Colonic mucosa (tissue), 4 donors: ENCODE measurements at regions not wholly inside any gene's neighbourhood (a gene's known extent, or its start where the extent isn't known, plus 50 kb on each side); places are given as distances from the start of the nearest gene placed in this dataset.

ENCODE experiments used
- DNase-seq: peaks from one replicate; pipeline ENCODE4 v3.0.0-alpha.2; 2020
- H3K27ac ChIP-seq: fragments of 200-600 bp; one replicate; pipeline ENCODE4 v1.8.0; 2021
- H3K27me3 ChIP-seq: fragments of 200-600 bp; one replicate; pipeline ENCODE4 v1.8.0; 2021
- H3K36me3 ChIP-seq: fragments of 200-600 bp; one replicate; pipeline ENCODE4 v1.8.0; 2021
- H3K4me1 ChIP-seq: fragments of 200-600 bp; one replicate; pipeline ENCODE4 v1.8.0; 2021; ENCODE audit warnings: mild to moderate bottlenecking
- H3K4me3 ChIP-seq: fragments of 200-600 bp; one replicate; pipeline ENCODE4 v1.8.0; 2021
- H3K9ac ChIP-seq, 2 donors: one replicate each; pipeline ENCODE4 v1.7.0; 2013; ENCODE audit warnings: control low read depth in 2 of 2, low read depth in 2 of 2, low read length in 2 of 2
- H3K9me3 ChIP-seq: fragments of 200-600 bp; one replicate; pipeline ENCODE4 v1.8.0; 2021
- intact Hi-C: fragments of 100-400 bp; cut with DNase I; formaldehyde crosslinking; loops from one replicate; pipeline ENCODE4 v1.14.1; 2022
- TF ChIP-seq, protein P1 (sequence below): fragments of 200-600 bp; IDR thresholded peaks from one replicate; pipeline ENCODE4 v1.8.0; 2022; ENCODE audit warnings: antibody characterized with exemption, mild to moderate bottlenecking
- donor health status: healthy.
- donor health status: DM: no; HTN: no; CAD: no.
- donor health status: DM: no; HTN: no; CAD: no.

GRCh38 chr7:3193379-3194120 lies 107.5 kb upstream of the SDK1 start:
- Histone ChIP-seq H3K27ac (no peak overlapping the region), H3K9ac (no peak overlapping the region), H3K36me3 (no peaks in the 10 kb centered on the region), H3K9me3 (no peaks in the 10 kb centered on the region), H3K4me1 (no peaks in the 10 kb centered on the region), H3K27me3 (no peaks in the 10 kb centered on the region), H3K4me3 (no peak overlapping the region)
- DNase-seq: no peak
- TF ChIP-seq, protein P1, sequence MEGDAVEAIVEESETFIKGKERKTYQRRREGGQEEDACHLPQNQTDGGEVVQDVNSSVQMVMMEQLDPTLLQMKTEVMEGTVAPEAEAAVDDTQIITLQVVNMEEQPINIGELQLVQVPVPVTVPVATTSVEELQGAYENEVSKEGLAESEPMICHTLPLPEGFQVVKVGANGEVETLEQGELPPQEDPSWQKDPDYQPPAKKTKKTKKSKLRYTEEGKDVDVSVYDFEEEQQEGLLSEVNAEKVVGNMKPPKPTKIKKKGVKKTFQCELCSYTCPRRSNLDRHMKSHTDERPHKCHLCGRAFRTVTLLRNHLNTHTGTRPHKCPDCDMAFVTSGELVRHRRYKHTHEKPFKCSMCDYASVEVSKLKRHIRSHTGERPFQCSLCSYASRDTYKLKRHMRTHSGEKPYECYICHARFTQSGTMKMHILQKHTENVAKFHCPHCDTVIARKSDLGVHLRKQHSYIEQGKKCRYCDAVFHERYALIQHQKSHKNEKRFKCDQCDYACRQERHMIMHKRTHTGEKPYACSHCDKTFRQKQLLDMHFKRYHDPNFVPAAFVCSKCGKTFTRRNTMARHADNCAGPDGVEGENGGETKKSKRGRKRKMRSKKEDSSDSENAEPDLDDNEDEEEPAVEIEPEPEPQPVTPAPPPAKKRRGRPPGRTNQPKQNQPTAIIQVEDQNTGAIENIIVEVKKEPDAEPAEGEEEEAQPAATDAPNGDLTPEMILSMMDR: no peak
- intact Hi-C loops: no loop called here

GRCh38 chr7:3194501-3195141 lies 106.4 kb upstream of the SDK1 start:
- intact Hi-C loops: no loop called here
- H3K27ac ChIP-seq: no peak overlapping the region
- H3K4me1 ChIP-seq: no peaks in the 10 kb centered on the region
- TF ChIP-seq, protein P1: no peak
- no peaks in the 10 kb centered on the region for H3K27me3 ChIP-seq
- H3K9ac ChIP-seq: no peak overlapping the region
- H3K4me3 ChIP-seq: no peak overlapping the region
- DNase-seq: no peak
- no peaks in the 10 kb centered on the region for H3K9me3 ChIP-seq
- no peaks in the 10 kb centered on the region for H3K36me3 ChIP-seq

GRCh38 chr7:3195160-3195559 lies 105.9 kb upstream of the SDK1 start:
- H3K4me3 ChIP-seq: no peak overlapping the region
- no peak overlapping the region for H3K9ac ChIP-seq
- H3K9me3 ChIP-seq: no peaks in the 10 kb centered on the region
- no peaks in the 10 kb centered on the region for H3K27me3 ChIP-seq
- no peaks in the 10 kb centered on the region for H3K36me3 ChIP-seq
- no peak for DNase-seq
- H3K27ac ChIP-seq: no peak overlapping the region
- H3K4me1 ChIP-seq: no peaks in the 10 kb centered on the region
- intact Hi-C loops: no loop called here
- TF ChIP-seq, protein P1: no peak

DNA sequence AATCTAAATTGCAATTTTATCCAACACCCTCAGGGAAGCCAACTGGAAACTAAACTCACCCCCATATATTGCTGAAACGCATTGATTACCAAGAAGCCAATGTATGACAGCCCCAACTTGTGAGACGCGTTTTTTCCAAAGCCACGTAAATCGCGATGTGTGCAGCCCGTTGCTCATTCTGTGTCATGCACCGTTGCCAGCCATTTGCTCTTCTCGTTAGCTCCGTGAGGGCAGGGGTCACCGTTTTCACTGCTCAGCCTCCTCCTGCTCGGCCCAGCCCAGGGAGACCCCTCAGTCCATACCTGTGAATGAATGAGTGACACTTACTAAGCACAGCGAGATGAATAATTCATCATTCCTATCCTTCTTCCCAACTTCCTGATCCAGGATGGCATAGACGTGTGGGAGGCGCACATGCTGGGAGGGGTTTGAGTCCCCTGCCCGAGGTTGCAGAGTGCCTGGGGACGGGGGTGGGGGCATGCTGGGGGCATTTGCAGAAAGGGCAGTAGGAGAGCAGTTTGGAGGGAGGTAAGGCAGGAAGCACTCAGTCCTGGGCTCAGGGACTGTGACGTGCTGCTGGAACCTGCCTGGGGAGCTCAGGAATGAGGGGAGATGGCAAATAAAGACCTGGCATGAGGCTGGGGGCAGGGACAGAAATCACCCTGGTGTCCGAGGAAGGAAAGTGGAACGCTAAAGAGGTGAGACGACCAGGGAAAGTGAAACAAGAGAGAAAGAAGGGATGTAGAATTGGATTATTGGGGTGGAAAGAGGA lies 104.2 kb upstream of the SDK1 start:
- Histone ChIP-seq H3K4me3 (no peak overlapping the region), H3K4me1 (no peaks in the 10 kb centered on the region), H3K27ac (no peak overlapping the region), H3K27me3 (no peaks in the 10 kb centered on the region), H3K36me3 (no peaks in the 10 kb centered on the region), H3K9ac (no peak overlapping the region), H3K9me3 (no peaks in the 10 kb centered on the region)
- TF ChIP-seq, protein P1: no peak
- intact Hi-C loops: no loop called here
- DNase-seq: no peak

GRCh38 chr7:3197567-3198213 lies 103.4 kb upstream of the SDK1 start:
- Histone ChIP-seq H3K4me1 (no peaks in the 10 kb centered on the region), H3K4me3 (no peak overlapping the region), H3K9ac (no peak overlapping the region), H3K36me3 (no peaks in the 10 kb centered on the region), H3K9me3 (no peaks in the 10 kb centered on the region), H3K27ac (no peak overlapping the region), H3K27me3 (no peaks in the 10 kb centered on the region)
- intact Hi-C loops: no loop called here
- TF ChIP-seq, protein P1: no peak
- no peak for DNase-seq
